HG03520 (cell line): ENCODE measurements at regions not wholly inside any gene's neighbourhood (a gene's known extent, or its start where the extent isn't known, plus 50 kb on each side); places are given as distances from the start of the nearest gene placed in this dataset.

Experiments used
- ATAC-seq: cut with Tn5 transposase; IDR thresholded peaks from one replicate; pipeline ENCODE4 v1.9.1; 2021; ENCODE audit warnings: mild to moderate bottlenecking, moderate library complexity; ENCODE audit not compliant: unreplicated experiment

DNA sequence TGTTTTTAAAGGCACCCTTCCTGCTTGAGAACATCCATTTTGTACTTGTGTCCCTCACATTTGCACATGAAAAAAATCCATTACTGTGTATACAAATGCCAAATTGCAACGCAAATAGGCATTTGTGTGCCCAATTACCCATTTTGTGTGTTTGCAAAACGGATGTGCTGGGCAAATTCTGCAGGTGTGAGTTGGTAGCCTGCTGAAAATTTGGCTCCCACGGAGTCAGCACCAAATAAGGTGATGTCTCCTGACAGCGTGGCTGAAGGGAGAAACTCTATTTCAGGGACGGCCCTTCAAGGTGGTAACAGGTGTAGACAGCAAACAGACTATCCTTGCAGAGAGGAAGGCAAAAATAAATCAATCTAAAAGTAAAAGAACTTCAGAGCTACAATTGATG lies 661.1 kb downstream of the BCL11A start:
- no peak for ATAC-seq

DNA sequence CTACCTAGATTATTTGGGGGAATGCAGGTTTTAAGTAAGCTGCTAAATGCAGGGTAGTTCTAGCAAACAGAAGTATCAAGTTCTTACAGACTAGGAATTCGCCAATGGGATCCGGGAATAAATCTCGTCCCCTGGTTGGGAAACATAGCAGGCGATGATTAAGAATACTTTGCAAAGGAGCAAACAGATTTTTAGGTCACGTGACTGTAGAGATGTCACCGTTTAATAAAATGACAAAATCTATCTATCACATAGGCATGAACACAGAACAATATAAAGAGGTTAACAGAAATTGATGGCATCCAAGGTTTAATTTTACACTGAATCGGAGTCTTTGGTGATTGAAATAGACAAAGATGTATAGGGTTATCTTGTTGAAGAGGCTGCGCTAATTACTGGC lies 664.1 kb downstream of the BCL11A start:
- no peak for ATAC-seq

DNA sequence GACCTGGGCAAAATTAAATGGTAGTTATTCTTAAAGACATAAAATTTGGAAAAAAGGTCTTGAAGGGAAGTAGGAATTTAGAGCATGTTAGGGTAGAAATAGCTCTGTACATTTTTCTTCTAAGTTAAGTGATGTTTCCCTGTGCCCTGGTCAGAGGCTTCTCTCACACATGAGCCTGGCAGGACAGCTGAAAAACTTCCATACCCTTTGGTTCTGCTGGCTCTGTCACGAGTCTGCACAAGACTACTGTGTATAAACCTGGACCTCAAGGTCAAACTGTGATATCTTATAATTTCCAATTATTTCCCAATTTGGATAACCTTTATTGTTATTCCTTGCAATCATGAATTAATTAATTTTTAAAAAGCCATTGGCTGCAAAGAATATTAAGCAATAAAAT lies 664.7 kb downstream of the BCL11A start:
- no peak for ATAC-seq

DNA sequence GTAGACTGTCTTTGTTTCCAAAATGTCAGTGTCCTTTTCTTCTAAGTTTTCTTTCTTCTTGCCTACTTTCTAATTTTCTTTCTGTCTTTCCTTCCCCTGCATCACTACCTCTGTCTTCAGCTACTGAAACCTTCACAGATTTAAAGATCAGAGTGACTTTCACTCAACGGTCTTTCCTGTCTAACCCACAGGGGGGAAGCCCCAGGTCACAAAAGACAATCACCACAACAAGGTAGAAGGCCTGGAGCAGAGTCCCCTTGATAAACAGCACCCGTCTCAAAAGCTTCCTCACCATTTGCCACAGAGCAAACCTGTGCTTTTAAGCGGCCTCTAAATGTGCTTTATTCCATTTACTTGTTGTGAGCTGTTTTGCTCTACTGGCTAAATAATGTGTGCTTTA lies 665.4 kb downstream of the BCL11A start:
- peak; percentile 95 for ATAC-seq

DNA sequence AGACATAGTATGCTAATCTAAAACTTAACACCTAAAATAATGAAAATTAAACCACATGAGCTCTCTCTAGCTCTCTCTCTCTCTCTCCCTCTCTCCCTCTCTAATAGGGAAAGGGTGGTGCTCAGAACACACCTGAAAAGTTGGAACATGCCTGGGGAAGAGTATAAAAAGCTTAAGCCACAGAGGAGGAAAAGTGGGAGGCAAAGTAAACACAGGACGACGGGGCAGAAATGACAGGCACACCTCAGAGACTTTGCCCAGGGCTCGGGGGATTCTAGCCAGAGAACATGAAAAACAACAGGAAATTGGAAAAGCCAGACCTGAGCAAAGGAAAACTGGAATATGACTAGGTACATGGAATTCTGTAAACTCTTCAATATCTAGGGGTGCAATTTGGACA lies 666.1 kb downstream of the BCL11A start:
- no peak for ATAC-seq

DNA sequence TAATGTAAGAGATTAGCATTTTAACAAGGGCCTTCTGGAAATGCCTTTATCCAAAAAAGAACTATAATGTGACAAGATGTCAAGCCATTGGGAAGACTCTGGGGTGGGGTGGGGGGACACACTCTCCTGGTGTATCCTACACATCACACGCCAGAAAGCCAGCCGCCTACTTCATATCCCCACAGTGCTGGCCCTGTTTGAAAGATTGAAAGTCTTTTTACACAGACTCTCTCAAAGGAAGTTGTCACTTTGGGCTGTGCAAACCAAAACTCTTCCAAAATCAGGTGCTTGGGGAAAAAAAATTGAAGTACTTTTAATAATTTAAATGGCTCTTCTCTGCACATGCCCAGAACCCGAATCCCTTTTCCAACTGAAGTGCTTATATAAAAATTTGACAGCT lies 666.7 kb downstream of the BCL11A start:
- no peak for ATAC-seq

DNA sequence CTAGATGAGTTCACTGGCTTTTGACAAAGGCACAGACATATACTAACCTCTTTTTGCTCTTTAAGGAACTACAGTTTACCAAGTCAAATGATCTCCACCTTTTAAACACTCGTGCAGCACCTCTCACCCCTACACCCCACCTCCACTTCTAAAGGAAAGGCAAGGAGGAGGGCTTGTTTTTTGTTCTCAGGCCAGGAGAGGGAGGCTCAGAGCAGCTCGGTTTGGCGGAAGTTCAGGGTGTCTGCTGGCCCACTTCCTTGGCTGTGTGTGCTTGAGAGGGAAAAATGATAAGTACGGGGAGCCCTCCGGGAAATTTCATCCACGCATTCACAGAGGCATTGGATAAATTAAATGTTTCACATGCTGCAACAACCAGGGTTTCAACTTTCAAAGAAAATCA lies 667.9 kb downstream of the BCL11A start:
- ATAC-seq, result no peak

DNA sequence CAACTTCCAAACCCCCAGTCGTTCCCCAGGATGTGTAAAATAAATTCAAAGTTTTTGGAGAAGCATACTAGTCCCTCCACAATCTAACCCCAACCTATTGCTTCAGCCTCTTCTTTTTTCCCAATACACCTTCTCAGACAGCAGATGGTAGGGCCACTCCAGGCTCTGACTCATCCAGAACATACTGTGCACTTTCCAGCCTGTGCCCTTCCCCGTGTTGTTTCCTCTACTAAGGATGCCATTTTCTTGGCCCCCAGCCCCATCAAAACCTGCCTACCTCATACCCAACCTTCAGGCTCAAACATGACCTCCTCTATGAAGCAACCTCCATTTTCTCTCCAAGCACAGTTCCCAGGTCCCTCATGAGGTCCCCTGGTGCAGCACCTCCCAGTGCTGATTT lies 669.3 kb downstream of the BCL11A start:
- ATAC-seq, result no peak

DNA sequence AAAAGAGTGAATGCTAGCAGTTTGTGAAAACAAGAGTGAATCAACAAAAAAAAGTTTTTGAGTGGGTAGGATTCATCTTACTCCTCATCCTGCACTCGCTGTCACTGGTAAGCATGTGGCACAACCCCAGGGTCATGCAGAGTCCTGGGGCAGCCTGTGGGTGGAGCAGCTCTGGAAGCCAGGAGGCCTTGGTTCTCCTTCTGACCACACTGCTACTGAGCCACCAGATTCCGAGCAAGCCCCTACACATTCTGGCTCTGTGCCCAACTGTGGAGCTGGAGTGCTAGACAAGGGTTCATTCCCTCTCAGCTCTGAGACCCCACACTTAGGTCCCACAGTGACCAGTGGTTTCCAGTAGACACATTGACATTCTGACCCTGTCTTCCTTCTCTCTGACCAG lies 670.6 kb downstream of the BCL11A start:
- no peak for ATAC-seq

DNA sequence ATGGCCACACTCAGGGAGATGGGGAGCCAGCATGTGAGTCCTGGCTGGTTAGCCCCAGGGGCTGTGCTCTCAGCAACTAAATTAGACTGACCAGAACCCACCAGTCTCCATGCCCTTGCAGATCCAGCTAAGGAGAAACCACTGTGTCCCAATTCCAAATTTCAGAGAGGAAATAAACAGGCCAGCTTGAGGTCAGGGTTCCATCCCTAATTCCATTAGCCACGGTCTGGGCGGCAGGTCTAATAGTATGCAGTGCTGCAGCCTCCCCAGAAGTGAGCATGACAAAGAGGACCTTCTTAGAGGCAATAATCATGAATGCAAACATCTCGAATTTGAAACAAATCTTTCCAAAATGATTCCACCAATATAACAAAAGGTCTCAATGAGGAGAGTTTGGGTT lies 671.2 kb downstream of the BCL11A start:
- ATAC-seq, result no peak

DNA sequence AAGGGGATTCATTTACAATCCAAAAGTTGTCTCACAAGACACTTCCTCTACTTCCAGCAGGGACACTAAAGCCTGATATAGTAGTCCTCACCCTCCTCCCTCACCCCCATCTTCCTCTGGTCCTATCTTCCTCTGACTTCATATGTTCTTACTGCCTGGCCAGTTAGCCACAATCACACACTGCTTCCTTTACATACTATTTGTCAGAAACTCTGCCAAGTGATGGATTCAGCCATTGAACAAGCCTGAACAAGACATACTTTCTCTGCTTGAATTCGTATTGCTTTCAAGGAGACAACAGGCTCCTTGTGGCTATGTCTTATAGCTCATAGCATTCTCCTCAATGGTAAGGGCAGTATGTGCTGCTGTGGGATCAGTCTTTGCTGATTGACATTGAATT lies 672.2 kb downstream of the BCL11A start:
- no peak for ATAC-seq

DNA sequence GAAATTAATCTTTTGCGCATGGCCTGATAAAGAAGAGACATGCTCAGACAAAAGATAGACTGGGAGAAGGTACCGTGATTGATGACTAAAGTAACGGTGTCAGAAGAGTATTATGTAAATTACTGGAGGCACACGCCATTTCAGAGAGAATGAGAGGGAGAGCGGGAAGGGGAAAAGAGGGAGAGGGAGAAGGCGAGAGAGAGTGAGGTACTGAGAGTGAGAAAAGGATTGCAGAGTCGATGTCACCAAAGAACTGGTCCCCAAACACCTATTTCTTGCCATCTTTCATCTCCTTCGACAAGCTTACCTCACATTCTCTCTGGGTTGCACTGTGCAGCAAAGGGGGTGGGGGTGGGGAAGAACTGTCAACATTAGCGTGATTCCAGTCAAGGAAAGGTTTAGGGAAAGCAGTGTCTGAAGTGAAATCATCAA lies 673.7 kb downstream of the BCL11A start:
- no peak for ATAC-seq

DNA sequence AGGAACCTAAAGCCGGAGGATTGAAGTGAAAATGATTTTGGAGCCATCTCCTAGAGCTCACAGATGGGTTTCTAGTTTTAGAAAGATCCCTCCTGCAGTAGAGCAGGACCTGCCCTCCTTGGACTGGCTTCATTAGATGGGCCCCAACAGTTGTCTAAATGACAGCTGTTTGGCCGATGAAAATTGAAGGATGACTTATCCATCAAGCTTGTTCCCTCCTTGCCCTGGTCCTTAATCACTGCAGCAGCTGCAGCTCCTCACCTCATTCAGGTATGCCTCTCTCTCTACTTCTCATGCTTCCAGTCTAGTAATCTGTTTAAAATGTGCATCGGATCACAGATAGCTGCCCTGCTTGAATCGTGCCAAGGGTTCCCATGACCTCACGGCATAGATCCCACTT lies 677.6 kb downstream of the BCL11A start:
- no peak for ATAC-seq

DNA sequence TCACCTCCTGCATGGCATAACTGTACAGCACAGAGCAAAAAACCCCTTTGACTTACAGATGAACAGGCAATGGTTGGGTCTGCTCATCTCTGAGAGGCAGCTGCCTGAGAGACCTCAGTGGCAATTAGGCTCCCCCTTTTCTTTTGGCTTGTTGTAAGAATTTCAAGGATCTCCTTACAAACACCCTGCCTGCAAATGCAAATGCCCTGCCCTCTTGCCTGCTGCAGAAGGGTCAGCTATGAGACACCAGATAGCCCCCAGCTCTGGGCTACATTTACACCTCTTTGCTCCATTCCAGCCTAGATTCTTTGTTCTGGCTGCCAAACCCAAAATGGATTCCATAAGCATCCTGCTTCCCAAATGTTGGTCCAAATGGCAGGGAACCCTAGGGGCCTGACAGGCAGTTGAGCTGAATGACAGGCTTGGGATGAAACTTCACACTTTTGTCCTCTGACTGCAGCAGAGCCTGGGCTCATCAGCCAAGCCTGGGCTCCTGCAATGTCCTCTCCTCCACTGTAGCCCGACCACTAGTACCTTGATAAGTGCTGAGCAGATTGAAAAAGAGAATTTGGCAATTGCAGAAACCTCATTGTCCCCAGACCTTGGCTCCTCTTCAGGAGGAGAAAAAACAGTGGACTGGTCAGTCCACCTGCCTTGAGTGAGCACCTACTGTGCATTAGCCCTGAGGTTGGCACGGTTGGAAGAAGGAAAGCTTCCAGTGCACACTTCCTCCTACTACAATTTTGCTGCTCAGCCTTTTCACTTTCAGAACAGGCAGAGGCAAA lies 678.3 kb downstream of the BCL11A start:
- ATAC-seq, result no peak

DNA sequence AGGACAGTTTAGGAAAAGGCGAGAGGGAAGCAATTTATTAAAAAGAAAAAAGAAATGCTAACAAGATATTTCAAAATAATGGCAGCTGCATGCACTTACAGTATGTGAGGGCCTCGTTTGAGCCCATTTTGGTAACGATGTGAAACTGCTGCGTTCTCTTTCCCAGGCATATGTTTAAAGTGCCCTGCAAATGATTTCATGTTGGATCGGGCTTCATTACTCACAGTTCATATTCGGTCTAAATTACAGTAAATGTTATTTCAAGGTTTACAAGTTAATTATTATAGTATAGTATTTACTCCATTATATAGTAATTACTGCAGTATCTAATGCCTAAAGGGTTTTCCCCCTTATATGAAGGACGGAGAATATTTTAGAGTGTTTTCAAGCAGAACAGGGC lies 679.1 kb downstream of the BCL11A start:
- no peak for ATAC-seq

DNA sequence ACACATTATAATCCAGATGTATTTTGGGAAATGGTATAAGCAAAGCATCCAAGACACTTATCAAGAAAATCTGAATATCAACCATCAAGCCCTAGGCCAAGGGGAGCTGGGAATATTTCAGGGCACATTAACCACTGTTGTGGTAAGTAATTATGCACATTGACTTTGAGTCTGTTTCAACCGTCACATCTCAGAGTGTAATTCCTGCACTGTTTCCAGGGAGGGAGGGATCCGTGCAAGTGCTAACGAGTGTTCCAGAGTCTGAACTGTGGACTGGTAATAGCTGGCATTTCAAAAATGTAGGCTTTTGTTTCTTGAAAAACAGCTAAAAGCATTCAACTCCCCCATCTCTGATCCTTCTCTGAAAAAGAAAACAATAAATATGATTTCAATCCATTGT lies 681.6 kb downstream of the BCL11A start:
- ATAC-seq, result no peak

DNA sequence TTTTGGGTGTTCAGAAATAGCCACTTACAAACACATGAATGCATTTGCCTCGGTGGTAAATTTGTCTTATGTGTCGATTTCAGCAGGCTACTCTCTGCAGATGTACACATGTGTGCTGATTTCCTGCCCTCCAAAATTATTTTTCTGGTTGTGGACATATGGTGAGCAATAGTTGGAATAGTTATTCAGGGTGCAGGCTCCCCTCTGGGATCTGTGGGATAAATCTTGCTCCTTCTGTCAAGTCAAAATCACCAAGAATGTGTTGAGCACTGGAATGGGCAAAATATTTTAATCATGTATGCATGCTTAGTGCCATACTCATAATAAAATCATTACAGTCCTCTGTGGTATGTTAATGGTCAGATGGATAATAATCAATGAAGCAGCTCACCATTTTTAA lies 684.5 kb downstream of the BCL11A start:
- no peak for ATAC-seq

DNA sequence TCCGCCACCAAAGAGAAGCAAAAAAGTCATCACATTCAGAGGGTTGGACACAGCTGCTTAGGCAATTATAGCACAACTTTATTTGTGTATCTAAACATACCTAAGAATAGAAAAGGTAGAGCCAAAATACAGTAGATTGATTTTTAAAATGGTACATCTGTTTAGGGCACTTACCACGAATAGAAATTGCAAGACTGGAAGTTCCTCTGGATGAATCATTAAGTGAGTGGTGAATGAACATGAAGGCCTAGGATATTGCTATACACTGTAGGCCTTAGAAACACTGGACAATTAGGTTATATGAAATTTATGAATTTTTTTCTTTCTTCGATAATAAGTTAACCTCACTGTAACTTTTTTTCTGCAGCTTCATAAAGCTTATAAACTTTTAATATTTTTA lies 687.0 kb downstream of the BCL11A start:
- ATAC-seq, result no peak

DNA sequence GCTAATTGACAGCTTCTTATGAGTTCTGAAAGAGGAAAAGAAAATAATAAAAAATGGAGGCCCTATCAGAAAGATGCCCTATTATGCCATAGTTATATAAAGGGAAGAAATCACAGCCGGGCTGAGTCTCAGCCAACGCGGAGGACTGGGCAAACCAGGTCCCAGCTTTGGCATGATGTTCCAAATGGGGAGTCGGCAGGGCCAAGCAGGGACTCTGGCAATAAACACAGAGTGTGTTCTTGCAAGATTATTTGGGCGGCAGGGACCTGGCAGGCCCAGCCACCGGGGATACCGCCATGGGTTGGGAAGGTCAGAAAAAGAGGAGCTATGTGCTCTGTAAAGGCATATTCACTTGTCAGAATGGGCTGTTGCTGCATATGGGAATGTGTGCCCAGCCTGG lies 694.9 kb downstream of the BCL11A start:
- ATAC-seq, result no peak

DNA sequence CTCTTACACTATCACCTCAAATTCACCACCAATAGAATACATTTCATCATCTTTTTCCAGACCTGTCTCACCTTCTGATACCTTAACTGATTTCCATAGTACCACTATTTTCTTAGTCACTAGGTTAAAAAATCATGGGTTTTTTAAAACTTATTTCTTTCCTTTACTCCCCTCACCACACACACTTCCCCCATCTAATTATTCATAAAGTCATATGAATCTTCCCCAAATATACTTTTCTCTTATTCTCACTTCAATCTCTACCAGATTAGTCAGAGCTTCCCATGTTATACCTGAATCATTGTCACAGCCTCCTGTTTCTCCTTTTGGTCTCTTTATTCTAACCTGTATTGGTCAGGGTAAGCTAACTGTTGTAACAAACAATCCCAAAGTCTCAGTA lies 696.3 kb downstream of the BCL11A start:
- ATAC-seq, result no peak

DNA sequence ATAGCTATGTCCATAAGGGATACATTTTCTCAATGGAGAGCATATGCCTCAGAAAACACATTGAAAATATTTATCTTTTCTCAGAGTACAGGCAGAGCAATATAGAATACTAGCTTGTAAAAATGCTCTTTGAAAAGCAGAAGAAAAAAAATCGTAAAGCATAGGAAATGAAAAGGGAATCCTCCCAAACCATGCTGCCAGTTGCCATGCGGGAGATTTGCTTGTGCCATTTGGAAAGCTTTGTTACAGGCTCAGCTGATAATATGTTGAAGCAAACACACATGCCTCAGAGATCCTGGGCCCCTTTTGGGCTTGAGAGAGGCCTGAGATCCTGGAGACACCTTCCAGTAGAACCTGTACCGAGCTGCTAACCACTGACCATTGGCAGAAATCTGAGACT lies 697.1 kb downstream of the BCL11A start:
- no peak for ATAC-seq

DNA sequence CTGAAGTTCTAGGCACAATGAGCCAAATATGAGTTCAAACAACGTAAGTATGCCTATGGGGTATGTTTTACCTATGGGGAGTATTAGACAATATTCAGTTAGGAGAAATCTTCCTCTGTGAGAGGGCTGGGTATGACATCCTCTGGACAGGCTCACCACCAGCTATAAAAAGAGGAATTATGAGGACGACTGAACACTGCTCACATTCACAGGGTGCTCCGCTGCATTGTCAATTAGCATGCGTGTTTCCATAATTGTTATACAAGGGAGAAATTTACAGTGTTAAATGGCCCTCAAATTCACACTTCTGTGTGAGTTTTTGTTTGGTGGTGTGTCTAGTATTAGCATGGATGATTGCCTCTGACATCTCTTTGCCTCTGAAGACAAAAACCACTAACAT lies 700.4 kb downstream of the BCL11A start:
- ATAC-seq, result no peak

DNA sequence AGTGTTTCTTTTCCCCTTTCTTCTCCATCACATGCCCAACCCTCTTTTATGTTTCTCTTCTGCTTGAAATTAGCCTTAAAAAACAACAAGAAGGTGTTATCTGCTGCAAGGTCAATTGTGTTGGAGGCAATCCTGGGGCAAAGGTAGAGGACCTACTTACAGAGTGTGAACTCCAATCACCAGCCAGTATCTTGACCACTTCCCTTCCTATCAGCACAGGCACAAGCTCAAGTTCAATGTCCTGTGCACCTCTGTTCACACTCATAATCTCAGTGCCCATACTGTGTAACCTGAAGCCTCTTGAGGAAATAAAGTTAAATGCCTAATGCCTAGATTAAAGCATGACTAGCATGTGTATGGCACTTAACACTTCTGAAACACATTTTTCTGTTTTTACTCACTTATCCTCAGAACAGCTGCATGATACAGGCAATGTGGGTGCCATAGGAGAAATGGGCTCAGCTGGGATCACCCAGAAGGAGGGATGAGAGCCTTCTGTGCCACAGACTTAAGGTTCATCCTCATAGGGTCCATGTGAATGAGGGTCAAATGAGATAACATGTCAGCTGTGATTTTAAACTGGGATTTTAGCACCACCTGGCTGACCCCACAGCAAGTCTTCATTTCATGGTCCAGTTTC lies 701.5 kb downstream of the BCL11A start:
- ATAC-seq, result no peak
